ENCODE measurements at regions not wholly inside any gene's neighbourhood (a gene's known extent, or its start where the extent isn't known, plus 50 kb on each side); places are given as distances from the start of the nearest gene placed in this dataset.

GRCh38 chr18:78559584-78559983 lies 420.0 kb upstream of the SALL3 start:
- DNase-seq (ENCODE audit: low read depth) = no peak
- H3K4me3 ChIP-seq (ENCODE audit: control insufficient read depth, low read depth, low read length) = no peak overlapping the region
- TF ChIP-seq, protein P1, sequence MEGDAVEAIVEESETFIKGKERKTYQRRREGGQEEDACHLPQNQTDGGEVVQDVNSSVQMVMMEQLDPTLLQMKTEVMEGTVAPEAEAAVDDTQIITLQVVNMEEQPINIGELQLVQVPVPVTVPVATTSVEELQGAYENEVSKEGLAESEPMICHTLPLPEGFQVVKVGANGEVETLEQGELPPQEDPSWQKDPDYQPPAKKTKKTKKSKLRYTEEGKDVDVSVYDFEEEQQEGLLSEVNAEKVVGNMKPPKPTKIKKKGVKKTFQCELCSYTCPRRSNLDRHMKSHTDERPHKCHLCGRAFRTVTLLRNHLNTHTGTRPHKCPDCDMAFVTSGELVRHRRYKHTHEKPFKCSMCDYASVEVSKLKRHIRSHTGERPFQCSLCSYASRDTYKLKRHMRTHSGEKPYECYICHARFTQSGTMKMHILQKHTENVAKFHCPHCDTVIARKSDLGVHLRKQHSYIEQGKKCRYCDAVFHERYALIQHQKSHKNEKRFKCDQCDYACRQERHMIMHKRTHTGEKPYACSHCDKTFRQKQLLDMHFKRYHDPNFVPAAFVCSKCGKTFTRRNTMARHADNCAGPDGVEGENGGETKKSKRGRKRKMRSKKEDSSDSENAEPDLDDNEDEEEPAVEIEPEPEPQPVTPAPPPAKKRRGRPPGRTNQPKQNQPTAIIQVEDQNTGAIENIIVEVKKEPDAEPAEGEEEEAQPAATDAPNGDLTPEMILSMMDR (IDR thresholded peaks at IDR 0.05; ENCODE audit: control insufficient read depth, insufficient read depth, low read depth, low read length, missing control alignments) = no peak

DNA sequence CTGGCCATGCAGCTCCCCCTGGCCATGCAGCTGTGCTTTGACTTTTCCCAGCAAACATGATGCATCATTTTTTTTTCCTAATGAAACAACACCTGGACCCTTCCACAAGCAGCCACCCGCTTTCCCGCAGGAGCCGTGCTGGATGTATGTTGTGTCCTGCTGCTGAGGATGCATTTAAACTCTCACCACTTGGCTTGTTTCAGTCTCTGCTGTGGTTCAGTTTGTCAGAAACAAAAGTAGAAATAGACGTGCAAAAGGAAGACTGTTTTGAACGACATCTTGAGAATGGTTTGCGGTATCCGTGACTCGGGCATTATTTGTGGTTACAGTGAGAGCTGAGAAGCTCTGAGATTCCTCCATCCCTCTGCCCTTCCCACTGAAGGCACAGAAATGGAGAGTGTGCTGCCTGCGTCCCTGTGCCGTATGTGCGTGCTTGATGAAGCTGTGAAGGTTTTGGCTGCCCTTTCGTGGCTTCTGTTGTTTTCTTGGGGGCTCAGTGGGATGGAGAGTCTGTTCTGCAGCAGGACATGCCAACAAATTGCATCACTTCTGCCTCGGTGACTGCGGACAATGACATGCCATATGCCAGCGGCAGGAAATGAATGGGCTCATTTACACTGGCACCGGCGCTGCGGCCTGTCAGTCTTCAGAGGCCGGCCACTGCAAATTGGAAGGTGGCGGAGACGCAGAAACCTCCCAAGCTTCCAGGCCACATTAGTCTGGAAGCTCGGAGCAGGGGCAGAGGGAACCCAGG lies 417.7 kb upstream of the SALL3 start:
- TF ChIP-seq, protein P1 (IDR thresholded peaks at IDR 0.05; ENCODE audit: control insufficient read depth, insufficient read depth, low read depth, low read length, missing control alignments) = no peak
- H3K4me3 ChIP-seq (ENCODE audit: control insufficient read depth, low read depth, low read length) = no peak overlapping the region
- DNase-seq (ENCODE audit: low read depth) = no peak

- no peak overlapping the region for H3K4me3 ChIP-seq (ENCODE audit: control insufficient read depth, low read depth, low read length)
- TF ChIP-seq, protein P1 (IDR thresholded peaks at IDR 0.05; ENCODE audit: control insufficient read depth, insufficient read depth, low read depth, low read length, missing control alignments) = no peak
- no peak for DNase-seq (ENCODE audit: low read depth)
Measured at GRCh38 chr18:78562531-78562961, 417.1 kb upstream of the SALL3 start.

DNA sequence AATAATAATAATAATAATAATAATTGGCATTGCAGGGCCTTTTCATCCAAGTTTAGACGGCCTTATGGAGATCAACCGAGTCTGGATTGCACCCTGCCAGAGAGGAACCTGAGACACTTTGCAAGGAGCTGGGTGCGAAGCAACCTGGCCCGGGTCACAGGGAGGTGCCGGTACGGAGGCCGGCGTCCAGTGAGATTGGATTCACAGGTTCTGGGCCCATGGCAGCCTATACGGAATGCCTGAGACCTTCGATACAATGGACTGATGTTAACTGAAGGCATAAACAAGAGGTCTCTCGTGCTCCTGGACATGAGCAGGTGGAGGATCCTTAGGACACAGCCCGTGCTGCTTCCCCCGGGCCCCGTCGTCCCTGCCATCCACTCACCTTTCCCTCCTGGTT lies 416.5 kb upstream of the SALL3 start:
- no peak overlapping the region for H3K4me3 ChIP-seq (ENCODE audit: control insufficient read depth, low read depth, low read length)
- no peak for DNase-seq (ENCODE audit: low read depth)
- TF ChIP-seq, protein P1 (IDR thresholded peaks at IDR 0.05; ENCODE audit: control insufficient read depth, insufficient read depth, low read depth, low read length, missing control alignments) = no peak

- TF ChIP-seq, protein P1 (IDR thresholded peaks at IDR 0.05; ENCODE audit: control insufficient read depth, insufficient read depth, low read depth, low read length, missing control alignments) = no peak
- H3K4me3 ChIP-seq (ENCODE audit: control insufficient read depth, low read depth, low read length) = no peak overlapping the region
- no peak for DNase-seq (ENCODE audit: low read depth)
Measured at GRCh38 chr18:78564030-78564429, 415.6 kb upstream of the SALL3 start.

DNA sequence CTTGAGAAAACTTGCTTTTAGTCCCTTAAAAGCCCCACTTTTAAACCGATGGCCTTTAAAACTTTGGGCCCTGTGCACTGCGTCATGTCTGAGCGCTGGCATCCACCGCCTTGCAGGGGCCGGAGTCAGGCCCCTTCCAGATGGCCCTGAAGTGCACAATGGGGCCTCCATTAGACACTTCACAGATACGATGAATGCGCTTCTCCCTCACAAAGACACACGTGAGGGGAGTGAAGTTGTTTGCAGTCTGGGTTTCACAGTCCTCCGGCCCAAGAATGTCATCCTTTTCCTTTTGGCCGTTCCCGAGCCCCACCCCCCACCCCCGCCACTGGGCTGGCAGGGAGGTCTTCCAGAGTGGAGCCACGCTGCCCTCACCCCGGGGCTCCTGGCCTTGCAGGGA lies 415.1 kb upstream of the SALL3 start:
- TF ChIP-seq, protein P1 (IDR thresholded peaks at IDR 0.05; ENCODE audit: control insufficient read depth, insufficient read depth, low read depth, low read length, missing control alignments) = no peak
- no peak overlapping the region for H3K4me3 ChIP-seq (ENCODE audit: control insufficient read depth, low read depth, low read length)
- DNase-seq (ENCODE audit: low read depth) = no peak

Data from AG09309 (cell line).